SK-N-SH (cell line): ENCODE measurements at regions not wholly inside any gene's neighbourhood (a gene's known extent, or its start where the extent isn't known, plus 50 kb on each side); places are given as distances from the start of the nearest gene placed in this dataset.

Experiments used
- CHD2 ChIP-seq: fragments of 150-350 bp; IDR thresholded peaks from 2 replicates; pipeline ENCODE4 v1.6.1; 2018; ENCODE audit warnings: low read length; ENCODE audit not compliant: partially characterized antibody
- CTCF ChIP-seq: fragments of 200-600 bp; sonication (generic); IDR thresholded peaks from 2 replicates; pipeline ENCODE4 v1.6.1; 2017; ENCODE audit warnings: antibody characterized with exemption, mild to moderate bottlenecking, moderate library complexity
- EP300 ChIP-seq, 2 experiments: IDR thresholded peaks; 2 replicates each; pipeline versions ENCODE4 v1.4.0 to v1.6.1; 2012; ENCODE audit warnings: borderline replicate concordance in 1 of 2, low read depth in 1 of 2, low read length in 1 of 2
- MEF2A ChIP-seq: IDR thresholded peaks from 2 replicates; pipeline ENCODE4 v1.4.0; 2012; ENCODE audit warnings: low read depth, borderline replicate concordance
- NRF1 ChIP-seq: IDR thresholded peaks from 2 replicates; pipeline ENCODE4 v1.6.1; 2012; ENCODE audit warnings: low read depth, mild to moderate bottlenecking, low read length

- no peak for TF ChIP-seq CHD2
- no peak for TF ChIP-seq NRF1
- no peak for TF ChIP-seq CTCF
- TF ChIP-seq MEF2A, result no peak
- TF ChIP-seq EP300 (IDR thresholded peaks at IDR 0.05; ENCODE audit: borderline replicate concordance in 1 of 2, low read depth in 1 of 2, low read length in 1 of 2), result no peak
Observed at GRCh38 chr19:56899943-56900342, 59.4 kb upstream of the PEG3 start.
